ENCODE measurements at regions not wholly inside any gene's neighbourhood (a gene's known extent, or its start where the extent isn't known, plus 50 kb on each side); places are given as distances from the start of the nearest gene placed in this dataset.
"Not testable (repeated sequence)": the region's sequence is repeated elsewhere in the genome, so short reads cannot be mapped to it uniquely, and the experiment has no call there.

DNA sequence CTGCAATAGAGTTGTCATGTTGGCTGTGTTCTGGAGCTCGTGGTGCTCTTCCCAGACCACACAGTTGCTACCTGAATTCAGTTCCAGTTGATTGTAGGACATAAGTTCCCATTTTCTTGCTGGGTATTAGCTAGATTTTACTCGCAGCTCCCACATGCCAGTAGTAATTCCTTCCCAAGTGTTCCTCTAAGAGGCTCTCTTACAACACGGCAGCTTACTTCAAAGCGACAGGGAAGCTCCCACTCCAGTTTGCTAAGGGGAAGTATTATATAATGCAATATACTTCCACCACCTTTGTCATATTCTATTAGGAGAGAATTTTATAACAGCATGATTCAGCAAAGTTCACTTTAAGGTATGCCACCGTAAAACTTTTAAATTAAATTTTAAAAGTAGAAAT lies 623.0 kb downstream of the SLCO4C1 start:
- intact Hi-C loops (cut with DNase I) = no loop called here
- DNase-seq = no peak

DNA sequence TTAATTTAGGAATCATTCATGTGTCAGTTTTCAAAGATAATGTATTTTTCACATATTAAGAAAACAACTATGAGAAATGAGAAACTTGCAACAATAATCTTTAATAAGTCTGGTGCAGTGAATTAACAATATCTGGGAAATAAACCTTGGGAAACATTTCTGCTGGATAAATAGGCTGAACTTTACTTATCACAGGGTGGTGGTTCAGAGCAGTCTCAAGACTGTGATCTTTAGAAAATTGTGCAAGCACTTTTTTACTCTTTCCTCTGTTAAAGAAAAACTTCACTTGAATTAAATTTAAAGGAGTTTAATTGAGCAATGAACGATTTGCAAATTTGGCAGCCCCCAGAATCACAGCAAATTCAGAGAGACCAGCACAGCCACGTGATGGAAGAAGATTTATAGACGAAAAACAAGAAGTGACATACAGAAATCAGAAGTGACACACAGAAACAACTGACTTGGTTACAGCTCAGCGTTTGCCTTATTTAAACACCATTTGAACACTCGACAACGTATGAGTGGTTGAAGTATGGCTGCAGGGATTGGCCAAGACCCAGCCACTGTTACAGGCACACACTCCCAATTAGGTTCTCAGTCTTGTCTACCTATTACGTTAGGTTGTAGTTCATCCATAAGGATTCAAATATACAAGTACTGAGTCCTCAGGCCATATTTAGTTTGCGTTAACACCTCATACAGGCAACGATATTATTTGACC lies 631.9 kb downstream of the SLCO4C1 start:
- intact Hi-C loops (cut with DNase I) = no loop called here
- DNase-seq = no peak

- intact Hi-C loops (cut with DNase I) = no loop called here
- DNase-seq = no peak
These were observed 632.5 kb downstream of the SLCO4C1 start for GRCh38 chr5:101663543-101663942.

GRCh38 chr5:101662263-101662662 lies 633.8 kb downstream of the SLCO4C1 start:
- intact Hi-C loops (cut with DNase I) = no loop called here

DNA sequence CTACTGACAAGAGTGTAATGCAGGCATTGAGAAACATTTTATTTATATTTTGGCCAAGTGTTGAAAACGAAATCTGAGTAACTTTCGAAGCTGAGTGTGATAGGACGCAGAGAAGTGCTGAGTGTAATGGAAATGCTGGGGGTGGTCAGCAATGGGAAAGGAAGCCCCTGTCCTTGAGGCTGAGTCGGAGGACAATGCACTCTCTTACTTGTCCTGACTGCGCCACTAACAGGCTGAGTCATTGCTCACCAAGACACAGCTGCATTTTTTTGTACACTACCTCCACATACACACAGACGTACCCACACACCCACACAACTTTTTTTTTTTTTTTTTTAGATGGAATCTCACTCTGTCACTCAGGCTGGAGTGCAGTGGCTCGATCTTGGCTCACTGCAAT lies 637.7 kb downstream of the SLCO4C1 start:
- intact Hi-C loops (cut with DNase I) = no loop called here
- DNase-seq = no peak

More at GRCh38 chr5:101662263-101662662, 633.8 kb downstream of the SLCO4C1 start:
- DNase-seq = no peak

DNA sequence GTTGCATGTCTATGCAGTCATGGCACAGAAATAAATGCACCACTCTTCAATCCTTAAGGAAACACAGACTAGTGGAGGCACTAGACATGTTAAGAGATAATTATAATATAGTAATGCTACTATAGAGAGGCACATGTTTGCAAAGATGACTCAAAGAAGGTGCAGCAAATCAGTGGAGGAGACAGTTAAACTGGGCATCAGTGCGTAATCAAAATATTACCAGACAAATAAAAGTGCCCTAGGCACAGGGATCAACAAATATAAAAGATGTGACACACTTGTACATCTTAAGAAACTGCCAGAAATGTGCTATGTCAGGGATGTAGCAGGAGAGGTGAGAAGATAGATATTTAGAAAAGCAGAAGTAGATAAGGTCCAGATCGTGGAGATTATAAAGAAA lies 642.1 kb downstream of the SLCO4C1 start:
- DNase-seq = no peak
- intact Hi-C loops (cut with DNase I) = no loop called here

- intact Hi-C loops (cut with DNase I) = no loop called here
- no peak for DNase-seq
These were observed 648.2 kb downstream of the SLCO4C1 start for GRCh38 chr5:101647861-101648260.

GRCh38 chr5:101643794-101644193 lies 652.3 kb downstream of the SLCO4C1 start:
- DNase-seq = no peak
- intact Hi-C loops (cut with DNase I) = no loop called here

DNA sequence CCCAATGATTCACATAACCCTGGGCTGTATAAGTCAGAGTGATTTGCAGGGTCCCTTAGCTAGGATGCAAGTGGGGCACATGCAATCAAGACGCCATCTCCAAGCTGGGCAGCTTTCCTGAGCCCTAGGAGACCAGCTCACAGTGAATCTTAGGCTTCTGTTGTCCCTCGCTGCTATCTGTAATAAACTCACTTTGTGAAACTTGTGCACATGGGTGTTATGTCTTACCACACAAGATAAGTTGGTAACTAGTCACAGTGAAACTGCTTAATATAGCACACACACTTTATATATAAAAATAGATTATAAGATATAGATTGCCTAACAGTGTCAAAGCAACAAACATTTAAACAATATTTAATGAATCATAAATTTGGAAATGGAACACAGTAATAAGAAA lies 658.5 kb downstream of the SLCO4C1 start:
- intact Hi-C loops (cut with DNase I) = no loop called here
- DNase-seq = no peak

DNA sequence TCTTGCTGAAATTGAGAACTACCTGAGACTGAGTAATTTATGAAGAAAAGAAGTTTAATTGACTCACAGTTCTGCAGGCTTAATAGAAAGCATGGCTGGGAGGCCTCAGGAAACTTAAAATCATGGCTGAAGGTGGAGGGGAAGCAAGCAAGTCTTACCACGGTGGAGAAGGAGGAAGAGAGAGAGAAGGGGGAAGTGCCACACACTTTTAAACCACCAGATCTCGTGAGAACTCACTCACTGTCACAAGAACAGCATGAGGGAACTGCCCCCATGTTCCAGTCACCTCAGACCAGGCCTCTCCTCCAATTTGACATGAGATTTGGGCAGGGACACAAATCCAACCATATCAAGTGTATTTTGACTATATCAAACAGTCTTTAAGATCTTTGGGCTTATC lies 668.3 kb downstream of the SLCO4C1 start:
- not testable (repeated sequence) for DNase-seq

GRCh38 chr5:101626572-101626971 lies 669.5 kb downstream of the SLCO4C1 start:
- intact Hi-C loops (cut with DNase I) = no loop called here
- DNase-seq = no peak

More for the DNA sequence above, 668.3 kb downstream of the SLCO4C1 start:
- intact Hi-C loops (cut with DNase I) = not testable (repeated sequence)

DNA sequence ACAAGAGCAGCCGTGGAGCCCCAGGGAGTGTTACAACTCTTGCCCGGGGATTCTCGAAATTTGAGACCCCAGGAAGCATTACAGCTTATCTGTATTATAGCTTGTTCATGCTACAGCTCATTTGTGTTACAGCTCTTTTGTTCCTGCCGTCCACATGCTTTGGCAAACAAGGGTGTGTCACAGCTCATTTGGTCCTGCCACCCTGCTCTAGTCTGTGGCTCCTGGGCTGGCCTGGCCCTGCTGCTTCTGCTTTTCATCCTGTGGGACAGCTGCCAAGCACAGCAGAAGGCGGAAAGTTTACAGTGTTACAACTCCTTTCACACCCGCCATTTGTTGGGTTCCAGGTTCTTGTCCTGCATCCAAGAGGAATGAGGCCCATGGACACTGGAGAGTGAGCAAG lies 685.0 kb downstream of the SLCO4C1 start:
- DNase-seq = no peak
- intact Hi-C loops (cut with DNase I) = no loop called here

DNA sequence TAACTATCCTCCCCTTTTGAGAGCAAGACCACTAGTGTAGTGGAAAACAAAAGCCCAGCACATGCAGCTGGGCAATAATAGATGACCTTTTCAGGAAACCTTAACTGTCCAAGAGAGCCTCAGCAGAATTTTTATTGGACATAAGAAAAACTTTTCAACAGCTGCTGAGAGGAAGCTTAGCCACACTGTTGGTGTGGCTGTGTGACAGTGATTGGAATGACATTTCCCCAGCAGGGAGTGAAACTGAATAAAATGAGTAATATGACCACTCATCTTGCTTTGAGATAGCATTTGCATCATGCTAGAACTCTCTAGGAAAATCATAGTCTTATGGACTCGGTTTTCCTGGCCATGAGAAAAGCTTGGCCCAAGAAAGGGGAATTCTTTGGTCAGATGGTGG lies 687.8 kb downstream of the SLCO4C1 start:
- no peak for DNase-seq
- intact Hi-C loops (cut with DNase I) = no loop called here

DNA sequence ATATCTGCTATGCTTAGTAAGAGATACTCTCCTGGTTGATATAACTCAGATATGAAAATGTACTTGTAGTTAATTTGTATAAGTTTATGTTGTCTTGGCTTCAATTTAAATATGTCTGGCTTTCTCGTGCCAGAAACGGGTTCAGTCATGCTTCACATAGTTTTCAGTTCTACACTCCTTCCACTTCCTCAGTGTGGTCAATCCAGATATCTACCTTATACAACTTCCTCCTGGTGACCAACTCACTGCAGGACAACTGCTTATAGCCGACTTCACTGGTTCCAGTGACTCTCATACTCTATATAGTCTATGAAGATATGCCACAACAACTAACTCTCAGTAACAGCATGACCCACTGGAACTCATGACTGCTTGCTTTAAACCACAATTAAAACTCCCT lies 690.4 kb downstream of the SLCO4C1 start:
- DNase-seq = no peak
- intact Hi-C loops (cut with DNase I) = no loop called here

DNA sequence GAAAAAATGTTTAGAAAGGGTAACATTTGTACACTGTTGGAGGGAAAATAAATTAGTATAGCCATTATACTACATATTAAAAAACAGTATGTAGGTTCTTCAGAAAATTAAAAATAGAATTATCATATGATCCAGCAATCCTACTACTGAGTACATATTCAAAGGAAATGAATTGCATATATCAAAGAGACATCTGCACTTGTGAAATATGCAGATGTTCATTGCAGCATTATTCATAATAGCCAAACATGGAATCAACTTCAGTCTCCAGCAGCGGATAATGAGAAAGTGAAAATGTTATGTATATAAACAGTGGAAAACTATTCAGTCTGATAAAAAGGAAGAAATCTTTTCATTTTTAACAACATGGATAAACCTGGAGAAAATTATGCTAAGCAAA lies 695.5 kb downstream of the SLCO4C1 start:
- no peak for DNase-seq
- intact Hi-C loops (cut with DNase I) = no loop called here

- intact Hi-C loops (cut with DNase I) = no loop called here
- DNase-seq = no peak
These were observed 687.3 kb upstream of the ST8SIA4 start for GRCh38 chr5:101590384-101590783.

GRCh38 chr5:101585366-101585765 lies 682.3 kb upstream of the ST8SIA4 start:
- intact Hi-C loops (cut with DNase I) = no loop called here

DNA sequence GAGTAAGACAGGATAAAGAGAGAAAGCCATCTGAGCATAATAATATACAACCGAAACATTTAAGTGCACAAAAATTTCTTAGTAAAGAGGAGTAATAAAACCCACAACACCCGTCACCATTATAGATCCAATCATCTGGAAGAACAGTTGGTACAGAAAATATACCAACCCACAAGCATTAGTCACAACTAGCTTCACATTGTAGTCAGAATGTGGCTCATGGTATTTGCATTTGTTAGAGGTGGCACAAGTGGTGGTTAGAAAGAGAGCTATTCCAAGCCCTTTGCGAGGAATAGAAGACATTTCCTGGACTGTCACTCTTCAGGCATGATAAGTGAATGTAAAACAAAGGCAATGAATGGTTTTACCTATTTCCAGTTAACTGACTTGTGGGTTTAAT lies 677.5 kb upstream of the ST8SIA4 start:
- intact Hi-C loops (cut with DNase I) = no loop called here
- no peak for DNase-seq

More at GRCh38 chr5:101585366-101585765, 682.3 kb upstream of the ST8SIA4 start:
- DNase-seq = no peak

DNA sequence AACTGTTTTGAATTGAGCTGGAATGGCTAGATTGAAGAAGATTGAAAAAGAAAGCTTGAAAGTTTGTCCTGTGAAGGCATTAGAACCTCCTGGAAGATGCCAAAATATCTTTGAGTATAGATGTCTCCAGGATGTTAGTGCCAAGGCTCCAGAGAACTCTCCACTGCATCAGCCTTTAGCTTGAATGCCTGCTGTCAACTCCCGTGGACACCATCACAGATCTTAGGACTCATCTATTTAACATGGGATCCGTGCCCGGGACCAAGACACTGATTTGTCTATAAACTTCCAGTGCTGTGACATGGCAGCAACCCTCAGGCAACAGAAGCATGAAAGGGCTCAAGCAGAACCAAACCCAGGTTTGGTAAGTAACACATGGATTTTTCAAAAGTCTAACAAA lies 670.9 kb upstream of the ST8SIA4 start:
- intact Hi-C loops (cut with DNase I) = no loop called here
- no peak for DNase-seq

DNA sequence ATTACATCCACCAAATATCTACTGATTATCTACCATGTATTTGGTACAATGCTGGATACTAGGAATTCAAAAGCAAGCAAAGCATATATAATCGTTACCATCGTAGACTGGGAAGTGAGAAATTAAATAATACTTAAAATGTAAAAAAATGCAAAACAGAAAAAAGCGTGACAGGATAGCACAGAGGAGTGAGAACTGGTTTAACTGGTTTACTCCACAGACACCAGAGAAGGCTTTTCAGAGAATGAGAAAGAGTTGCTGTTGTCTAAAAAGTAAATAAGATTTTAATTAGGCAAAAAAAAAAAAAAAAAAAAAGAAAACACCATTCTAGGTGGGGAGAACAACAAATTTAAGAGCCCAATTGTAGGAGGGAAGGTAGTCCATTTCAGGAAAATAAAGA lies 657.9 kb upstream of the ST8SIA4 start:
- intact Hi-C loops (cut with DNase I) = no loop called here
- no peak for DNase-seq

GRCh38 chr5:101543780-101544179 lies 640.7 kb upstream of the ST8SIA4 start:
- intact Hi-C loops (cut with DNase I) = no loop called here
- no peak for DNase-seq

DNA sequence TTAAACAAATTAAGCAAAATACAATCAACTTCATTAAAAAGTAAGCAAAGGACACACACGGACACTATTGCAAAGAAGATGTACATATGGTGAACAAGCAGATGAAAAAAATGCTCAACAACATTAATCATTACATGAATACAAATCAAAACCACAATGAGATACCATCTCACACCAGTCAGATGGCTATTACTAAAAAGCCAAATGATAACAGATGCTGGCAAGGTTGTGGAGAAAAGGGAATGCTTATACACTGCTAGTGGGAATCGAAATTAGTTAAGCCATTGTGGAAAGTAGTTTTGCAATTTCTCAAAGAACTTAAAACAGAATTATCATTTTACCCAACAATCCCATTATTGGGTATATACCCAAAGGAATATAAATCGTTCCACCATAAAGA lies 636.2 kb upstream of the ST8SIA4 start:
- intact Hi-C loops (cut with DNase I) = no loop called here
- DNase-seq = no peak

DNA sequence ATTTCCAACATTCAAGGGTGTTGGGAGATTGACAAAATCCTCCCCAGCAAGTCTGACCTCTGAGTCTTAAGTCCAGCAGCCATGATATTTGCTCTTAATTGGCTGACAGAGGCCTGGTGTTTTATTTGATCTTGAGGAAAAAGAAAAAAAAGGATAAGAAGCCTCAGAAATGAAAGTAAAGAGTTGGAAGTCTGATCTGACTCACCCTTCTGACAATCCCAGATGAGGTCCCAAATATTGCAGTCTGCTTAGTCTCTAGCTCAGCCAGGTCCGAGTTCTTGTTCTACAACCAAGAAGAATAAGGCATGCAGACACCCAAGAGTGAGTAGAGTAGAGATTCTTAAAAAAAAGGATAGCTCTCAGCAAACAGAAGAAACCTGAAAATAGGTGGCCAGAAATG lies 632.5 kb upstream of the ST8SIA4 start:
- intact Hi-C loops (cut with DNase I) = no loop called here
- DNase-seq = no peak
